EL (cell line): ENCODE measurements at regions not wholly inside any gene's neighbourhood (a gene's known extent, or its start where the extent isn't known, plus 50 kb on each side); places are given as distances from the start of the nearest gene placed in this dataset.
A peak's percentile ranks its signal among the peaks of the same experiment; 100 is the strongest.

Experiments
- DNase-seq: peaks from one replicate; pipeline ENCODE4 v3.0.0-alpha.2; 2016

DNA sequence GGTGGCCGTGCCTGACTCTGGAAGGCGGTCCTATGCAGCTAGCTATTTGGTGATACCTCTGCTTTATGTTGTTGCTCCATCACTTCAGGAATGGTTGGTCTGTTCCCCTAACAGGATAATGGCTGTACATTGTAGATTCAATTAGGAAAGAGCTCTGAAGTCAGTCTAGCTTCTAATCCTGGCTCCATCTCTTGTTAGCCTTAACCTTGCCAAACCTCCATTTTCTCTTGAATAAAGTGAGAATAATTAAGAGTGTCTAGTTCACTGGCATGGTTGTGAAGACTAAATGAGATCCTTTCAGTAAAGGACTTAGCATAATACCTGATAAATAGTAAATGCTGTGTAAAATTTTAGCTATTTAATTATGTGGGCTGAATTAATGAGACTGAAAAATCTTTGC, 262.5 kb upstream of the ARHGAP20 start:
- no peak for DNase-seq

GRCh38 chr11:110973401-110973980, 261.3 kb upstream of the ARHGAP20 start:
- no peak for DNase-seq

DNA sequence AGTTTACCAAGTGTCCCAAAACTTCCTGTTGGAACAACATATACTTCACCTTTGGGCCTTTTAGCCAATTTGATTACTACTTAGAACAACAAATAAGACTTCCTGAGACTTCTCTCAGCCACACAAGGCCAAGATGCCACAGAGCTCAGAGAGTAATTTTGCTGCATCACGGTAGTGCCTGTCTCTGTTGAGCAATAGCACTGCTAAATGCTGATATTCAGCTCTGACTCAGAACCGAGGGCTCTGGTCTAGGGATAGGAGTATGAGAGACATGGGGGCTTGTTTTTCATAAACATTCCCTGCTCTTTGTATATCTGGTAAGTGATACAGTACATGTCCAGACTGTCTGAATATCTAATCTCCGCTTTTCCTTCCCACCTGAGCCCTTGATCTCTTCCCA, 260.4 kb upstream of the ARHGAP20 start:
- peak; percentile 48 for DNase-seq

- no peak for DNase-seq
Measured at GRCh38 chr11:110972106-110972505, 259.9 kb upstream of the ARHGAP20 start.

DNA sequence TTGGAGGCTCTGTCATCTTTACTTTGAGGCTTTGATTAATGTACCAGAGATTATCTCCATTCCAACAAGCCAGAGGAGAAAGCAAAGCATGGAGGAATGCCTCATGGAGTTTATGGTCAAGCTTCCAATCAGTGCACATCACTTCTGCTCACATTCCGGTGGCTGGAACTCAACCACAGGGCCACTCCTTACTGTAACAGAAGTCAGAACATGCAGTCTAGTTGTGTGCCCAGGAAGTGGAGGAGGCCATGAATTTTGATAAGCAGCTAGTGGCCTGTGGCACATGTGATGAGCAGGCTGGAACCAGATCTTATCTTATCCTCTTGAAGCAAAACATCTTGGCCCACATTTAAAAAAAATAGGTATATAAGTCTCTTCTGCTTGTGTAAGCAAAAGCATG, 258.9 kb upstream of the ARHGAP20 start:
- DNase-seq: peak; percentile 69

DNA sequence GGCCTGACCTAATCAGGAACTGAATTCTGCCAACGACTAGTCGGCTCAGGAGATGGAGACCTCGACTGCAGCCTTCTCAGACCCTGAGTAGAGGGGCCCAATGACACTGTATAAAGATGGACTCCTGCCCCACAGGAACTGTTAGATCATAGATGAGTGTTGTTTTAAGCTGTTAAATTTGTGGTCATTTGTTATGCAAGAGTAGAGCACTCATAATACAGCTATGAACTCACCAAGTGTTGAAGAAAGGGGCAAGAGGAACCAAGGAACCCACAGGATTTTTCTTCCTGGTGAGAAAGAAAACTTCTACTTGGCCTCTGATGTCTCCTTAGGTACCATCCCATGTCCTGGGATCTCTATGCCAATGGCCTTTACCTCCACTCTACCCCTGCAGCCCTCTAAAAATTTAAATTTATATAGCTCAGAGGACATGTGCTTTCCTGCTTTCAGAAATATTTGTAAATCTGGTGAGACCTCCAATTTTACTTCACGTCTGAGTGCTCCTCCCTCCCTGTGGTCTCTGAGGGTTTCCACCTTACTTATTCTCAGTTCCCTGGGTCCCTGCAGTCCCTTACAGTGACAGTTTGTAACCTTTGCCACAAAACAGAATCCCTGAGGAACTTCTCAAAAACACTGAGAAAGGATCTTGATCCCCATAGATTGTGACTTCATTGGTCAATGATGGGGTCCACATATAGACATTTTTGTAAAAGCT, 256.3 kb upstream of the ARHGAP20 start:
- DNase-seq: no peak

DNA sequence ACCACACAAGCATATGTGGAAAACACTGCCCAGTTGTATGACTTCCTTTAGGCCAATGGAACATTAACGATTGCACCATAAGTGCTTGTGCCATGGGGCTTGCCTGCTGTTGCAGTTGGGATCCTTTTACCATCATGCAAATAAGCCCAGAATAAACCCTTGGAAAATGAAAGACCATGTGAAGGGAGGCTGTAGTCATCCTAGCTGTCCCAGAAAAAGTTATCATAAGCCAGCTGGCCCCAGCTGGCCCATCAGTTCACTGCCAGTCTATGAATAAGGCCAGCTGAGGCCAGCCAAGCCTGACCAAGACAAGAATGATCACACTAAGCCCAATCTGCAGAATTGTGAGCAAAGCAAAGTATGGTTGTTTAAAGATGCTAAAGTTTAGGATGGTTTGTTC, 253.9 kb upstream of the ARHGAP20 start:
- no peak for DNase-seq

GRCh38 chr11:110962921-110963320, 250.7 kb upstream of the ARHGAP20 start:
- DNase-seq: no peak

- no peak for DNase-seq
Measured at GRCh38 chr11:110960167-110960566, 247.9 kb upstream of the ARHGAP20 start.

DNA sequence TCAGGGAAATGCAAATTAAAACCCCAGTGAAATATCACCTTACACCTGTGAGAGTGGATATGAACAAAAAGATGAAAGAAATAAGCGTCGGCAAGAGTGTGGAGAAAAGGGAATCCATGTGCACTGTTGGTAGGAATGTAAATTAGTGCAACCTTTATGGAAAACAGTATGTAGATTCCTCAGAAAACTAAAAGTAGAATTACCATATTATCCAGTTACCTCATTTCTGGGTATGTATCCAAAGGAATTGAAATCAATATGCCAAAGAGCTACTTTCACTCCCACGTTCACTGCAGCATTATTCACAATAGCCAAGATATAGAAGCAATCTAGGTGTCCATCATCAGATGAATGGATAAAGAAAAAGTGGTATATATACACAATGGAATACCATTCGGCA, 246.0 kb upstream of the ARHGAP20 start:
- DNase-seq: no peak

DNA sequence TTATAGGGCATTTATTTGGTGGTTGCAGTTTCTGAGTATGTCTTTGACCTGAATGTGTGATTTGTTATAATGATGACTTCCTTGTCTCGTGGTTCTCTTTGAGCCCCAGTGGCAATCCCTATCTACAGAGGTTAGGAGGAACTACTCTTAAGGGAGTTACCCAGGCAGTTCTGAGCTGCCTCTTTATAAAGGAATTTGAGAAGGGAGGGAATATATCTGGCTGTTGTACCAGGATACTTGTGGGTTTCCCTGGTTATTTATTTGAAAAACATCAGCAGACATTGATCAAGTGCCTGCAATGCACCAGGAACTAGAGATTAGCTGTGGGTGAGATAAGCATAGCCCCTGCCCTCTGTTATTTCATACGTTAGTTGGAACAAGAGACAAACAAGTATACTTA, 243.5 kb upstream of the ARHGAP20 start:
- no peak for DNase-seq

DNA sequence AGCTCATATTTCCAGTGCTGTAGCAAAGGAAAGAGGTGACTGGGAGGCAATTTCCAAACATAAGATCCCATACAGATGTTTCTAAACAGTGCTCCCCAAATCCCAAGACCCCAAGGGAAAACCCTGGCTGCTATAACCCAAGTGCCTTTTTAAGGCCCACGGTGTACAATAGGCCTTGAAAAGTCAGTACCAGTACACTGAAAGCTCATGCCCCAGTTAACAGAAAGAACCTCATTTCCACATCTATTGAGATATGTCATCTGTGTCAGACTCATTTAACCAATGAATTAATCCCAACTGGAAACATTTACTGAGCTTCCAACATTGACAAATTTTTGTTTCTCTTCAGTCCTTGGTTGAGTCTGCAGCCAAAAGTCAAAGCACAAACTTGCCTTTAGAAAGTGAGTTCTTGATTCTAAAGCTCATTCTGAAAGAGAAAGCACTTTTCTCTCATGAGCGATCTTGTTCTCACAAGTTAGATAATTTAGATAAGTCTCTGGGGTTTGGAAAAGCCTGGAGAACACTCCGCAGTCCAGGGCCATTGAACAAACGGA, 239.8 kb upstream of the ARHGAP20 start:
- DNase-seq: no peak

GRCh38 chr11:110951037-110951949, 239.1 kb upstream of the ARHGAP20 start:
- DNase-seq: no peak

GRCh38 chr11:110948112-110948511, 235.9 kb upstream of the ARHGAP20 start:
- DNase-seq: no peak

DNA sequence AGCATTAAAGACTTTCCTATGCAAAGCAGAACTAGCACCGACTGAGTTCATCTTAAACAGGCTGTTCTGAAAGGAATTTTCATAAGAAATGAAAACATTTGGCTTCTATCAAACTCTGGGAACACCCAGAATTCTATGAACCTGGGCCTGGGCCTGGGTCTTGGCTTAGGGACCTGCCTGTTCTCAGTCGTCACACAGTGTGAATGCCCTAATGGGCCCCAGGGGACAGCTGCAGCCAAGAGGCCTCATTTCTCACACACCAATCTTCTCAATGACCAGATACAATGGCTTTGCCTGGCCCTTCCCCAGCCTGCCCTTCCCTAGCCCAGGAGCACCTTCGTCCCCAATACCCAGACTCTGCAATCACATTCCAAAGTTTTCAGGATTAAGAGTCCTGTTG, 234.9 kb upstream of the ARHGAP20 start:
- DNase-seq: no peak

DNA sequence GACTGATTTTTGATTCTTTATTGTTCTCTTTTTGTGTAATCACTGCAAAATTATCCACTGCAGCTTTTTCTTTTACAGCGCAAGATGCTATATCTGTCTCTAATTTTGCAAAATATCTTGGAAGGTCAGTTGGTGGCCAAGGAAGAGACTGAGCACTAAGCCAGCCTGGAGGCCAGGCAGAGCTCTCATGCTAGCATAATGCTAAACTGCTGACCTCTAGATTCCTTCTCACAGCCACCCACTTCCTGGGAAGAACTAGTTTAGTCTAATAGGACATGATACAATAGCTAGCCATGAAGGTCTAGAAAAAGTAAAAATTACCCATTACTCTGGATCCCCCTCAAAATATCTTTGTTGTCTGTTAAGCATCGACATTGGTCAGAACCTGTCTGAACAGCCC, 227.2 kb upstream of the ARHGAP20 start:
- DNase-seq: no peak

- DNase-seq: no peak
Measured at GRCh38 chr11:110935018-110935640, 222.9 kb upstream of the ARHGAP20 start.

- DNase-seq: no peak
Measured at GRCh38 chr11:110929129-110929528, 216.9 kb upstream of the ARHGAP20 start.

GRCh38 chr11:110928391-110928790, 216.2 kb upstream of the ARHGAP20 start:
- no peak for DNase-seq

- no peak for DNase-seq
Measured at GRCh38 chr11:110921742-110922521, 209.7 kb upstream of the ARHGAP20 start.

- no peak for DNase-seq
Measured at GRCh38 chr11:110919241-110919922, 207.1 kb upstream of the ARHGAP20 start.

DNA sequence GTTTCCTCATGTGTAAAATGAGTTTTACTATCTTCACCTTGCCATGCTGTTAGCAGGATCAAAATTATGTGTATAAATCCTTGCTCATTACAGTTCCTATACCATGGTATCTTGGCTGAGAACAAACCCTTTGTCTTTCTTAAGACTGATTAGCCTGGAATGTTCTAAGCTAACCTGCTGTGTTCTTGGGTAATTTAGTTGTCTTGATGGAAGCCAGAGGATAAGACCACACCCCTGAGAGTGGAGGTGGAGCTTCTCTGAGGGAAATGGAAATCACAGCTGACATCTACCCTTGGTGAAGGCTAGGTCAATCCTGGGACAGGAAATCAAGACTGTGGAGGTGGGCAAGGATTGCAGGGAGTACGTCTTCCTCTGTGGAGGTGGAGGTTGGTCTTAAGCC, 206.1 kb upstream of the ARHGAP20 start:
- DNase-seq: no peak
